Panc1 (cell line): ENCODE measurements at regions not wholly inside any gene's neighbourhood (a gene's known extent, or its start where the extent isn't known, plus 50 kb on each side); places are given as distances from the start of the nearest gene placed in this dataset.

ENCODE experiments used
- CTCF ChIP-seq: fragments of 450-650 bp; IDR thresholded peaks from 2 replicates; pipeline ENCODE4 v1.5.1; 2017; ENCODE audit warnings: mild to moderate bottlenecking
- POLR2AphosphoS5 ChIP-seq: IDR thresholded peaks from 2 replicates; pipeline ENCODE4 v1.6.1; 2012; ENCODE audit warnings: mild to moderate bottlenecking, low read depth, low read length, moderate library complexity
- SIN3A ChIP-seq: IDR thresholded peaks from 2 replicates; pipeline ENCODE4 v1.6.1; 2012; ENCODE audit warnings: low read depth, mild to moderate bottlenecking, low read length, moderate library complexity, borderline replicate concordance; ENCODE audit not compliant: insufficient read depth
- TCF7L2 ChIP-seq: IDR thresholded peaks from 2 replicates; pipeline ENCODE4 v1.6.1; 2011; ENCODE audit warnings: mild to moderate bottlenecking, low read depth, low read length, inconsistent platforms

- TF ChIP-seq CTCF (no peak), POLR2AphosphoS5 (no peak), SIN3A (no peak), TCF7L2 (no peak)
These were observed 146.6 kb upstream of the SLC24A2 start for GRCh38 chr9:19935422-19935821.
